Small intestine (tissue), 7 donors: ENCODE measurements at regions not wholly inside any gene's neighbourhood (a gene's known extent, or its start where the extent isn't known, plus 50 kb on each side); places are given as distances from the start of the nearest gene placed in this dataset.
"Not testable (repeated sequence)": the region's sequence is repeated elsewhere in the genome, so short reads cannot be mapped to it uniquely, and the experiment has no call there.

ENCODE experiments used
- DNase-seq, 2 donors: peaks; one replicate each; pipeline versions ENCODE4 v3.0.0 to v3.0.0-alpha.2; 2013
- FAIRE-seq: peaks from 2 replicates; lab custom pipeline; 2012; peaks lifted over from hg19 to GRCh38; lab: Jason Lieb, UNC
- H3K27ac ChIP-seq, 3 donors: one replicate each; pipeline ENCODE4 v1.5.1; 2013; ENCODE audit warnings: low read length in 2 of 3, mild to moderate bottlenecking in 2 of 3, control low read depth in 1 of 3, inconsistent platforms in 1 of 3, low read depth in 1 of 3, moderate library complexity in 1 of 3
- H3K27me3 ChIP-seq, 3 donors: one replicate each; pipeline ENCODE4 v1.6.1; 2013; ENCODE audit warnings: low read length in 3 of 3, inconsistent platforms in 1 of 3; ENCODE audit not compliant: control insufficient read depth in 3 of 3, insufficient read depth in 3 of 3
- H3K36me3 ChIP-seq, 3 donors: one replicate each; pipeline ENCODE4 v1.6.1; 2013; ENCODE audit warnings: low read length in 3 of 3, inconsistent platforms in 1 of 3, low read depth in 1 of 3, mild to moderate bottlenecking in 1 of 3, moderate library complexity in 1 of 3; ENCODE audit not compliant: control insufficient read depth in 3 of 3, insufficient read depth in 2 of 3
- H3K4me1 ChIP-seq, 3 donors: one replicate each; pipeline ENCODE4 v1.6.1; 2013; ENCODE audit warnings: low read length in 2 of 3, inconsistent platforms in 1 of 3, low read depth in 1 of 3, mild to moderate bottlenecking in 1 of 3, moderate library complexity in 1 of 3; ENCODE audit not compliant: control insufficient read depth in 3 of 3, insufficient read depth in 2 of 3
- H3K4me3 ChIP-seq, 3 donors: one replicate each; pipeline ENCODE4 v1.5.1; 2013; ENCODE audit warnings: low read length in 3 of 3, control low read depth in 1 of 3, inconsistent platforms in 1 of 3, low read depth in 1 of 3, mild to moderate bottlenecking in 1 of 3, moderate library complexity in 1 of 3
- H3K9me3 ChIP-seq, 2 donors: one replicate each; pipeline ENCODE4 v1.6.1; 2013; ENCODE audit warnings: low read depth in 1 of 2, low read length in 1 of 2; ENCODE audit not compliant: control insufficient read depth in 2 of 2, insufficient read depth in 1 of 2
- WGBS, 3 donors: extraction: QIAGEN DNeasy Blood & Tissue Kit; methylation state at CpG; one replicate each; pipeline ENCODE4 v1.1.7; 2013; 5-methylcytosine and 5-hydroxymethylcytosine counted together
- donor health status: healthy with polysubstance abuse.
- donor health status: control.
- donor health status: control.
- donor health status: Bipolar disorder and iron deficiency.
- donor health status: healthy.

DNA sequence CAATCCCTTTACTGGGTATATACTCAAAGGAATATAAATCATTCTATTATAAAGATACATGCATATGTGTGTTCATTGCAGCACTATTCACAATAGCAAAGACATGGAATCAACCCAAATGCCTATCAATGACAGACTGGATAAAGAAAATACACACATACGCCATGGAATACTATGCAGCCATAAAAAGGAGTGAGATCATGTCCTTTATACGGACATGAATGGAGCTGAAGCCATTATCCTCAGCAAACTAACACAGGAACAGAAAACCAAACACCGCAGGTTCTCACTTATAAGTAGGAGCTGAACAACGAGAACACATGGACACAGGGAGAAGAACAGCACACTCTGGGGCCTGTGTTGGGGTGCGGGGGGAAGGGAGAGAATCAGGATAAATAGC lies 133.7 kb upstream of the CALCR start:
- not testable (repeated sequence) for H3K9me3 ChIP-seq, DNase-seq, H3K27ac ChIP-seq, H3K4me3 ChIP-seq, H3K36me3 ChIP-seq, H3K4me1 ChIP-seq, H3K27me3 ChIP-seq, FAIRE-seq
- 78 to 86% (median 85%) methylated on average over 5 of the region's 5 CpGs for WGBS, 3 donors

DNA sequence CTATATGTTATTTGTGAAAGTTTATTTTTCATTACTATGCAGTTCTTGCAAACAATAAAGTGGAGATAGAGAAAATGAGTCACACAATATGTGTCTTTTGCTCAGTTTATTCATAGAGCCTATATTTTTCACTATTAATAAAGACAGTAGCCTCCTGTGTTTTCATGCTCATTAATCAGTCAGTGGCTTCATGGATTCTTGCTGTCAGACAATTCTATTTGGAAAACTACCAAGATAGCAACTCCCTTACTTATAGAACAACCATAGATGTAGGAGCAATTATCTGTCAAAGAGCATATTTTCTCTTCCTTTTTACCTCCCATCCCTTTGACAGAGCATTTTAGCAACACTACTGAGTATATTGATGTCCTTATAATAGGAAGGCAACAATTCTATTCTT lies 132.7 kb upstream of the CALCR start:
- FAIRE-seq (no peak), DNase-seq (no peak)

DNA sequence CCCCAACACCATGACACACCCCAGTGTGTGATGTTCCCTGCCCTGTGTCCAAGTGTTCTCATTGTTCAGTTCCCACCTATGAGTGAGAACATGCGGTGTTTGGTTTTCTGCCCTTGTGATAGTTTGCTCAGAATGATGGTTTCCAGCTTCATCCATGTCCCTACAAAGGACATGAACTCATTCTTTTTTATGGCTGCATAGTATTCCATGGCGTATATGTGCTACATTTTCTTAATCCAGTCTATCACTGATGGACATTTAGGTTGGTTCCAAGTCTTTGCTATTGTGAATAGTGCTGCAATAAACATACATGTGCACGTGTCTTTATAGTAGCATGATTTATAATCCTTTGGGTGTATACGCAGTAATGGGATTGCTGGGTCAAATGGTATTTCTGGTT lies 131.6 kb upstream of the CALCR start:
- not testable (repeated sequence) for H3K36me3 ChIP-seq, H3K27ac ChIP-seq, H3K4me1 ChIP-seq, FAIRE-seq, H3K27me3 ChIP-seq, DNase-seq, H3K4me3 ChIP-seq, H3K9me3 ChIP-seq
- WGBS, 3 donors = 73 to 92% (median 79%) methylated on average over 4 of the region's 4 CpGs

More for the DNA sequence above, 132.7 kb upstream of the CALCR start:
- Histone ChIP-seq H3K4me3 (no peak overlapping the region), H3K27ac (no peak overlapping the region), H3K36me3 (no peaks in the 10 kb centered on the region), H3K9me3 (no peaks in the 10 kb centered on the region), H3K27me3 (no peaks in the 10 kb centered on the region), H3K4me1 (no peaks in the 10 kb centered on the region)

DNA sequence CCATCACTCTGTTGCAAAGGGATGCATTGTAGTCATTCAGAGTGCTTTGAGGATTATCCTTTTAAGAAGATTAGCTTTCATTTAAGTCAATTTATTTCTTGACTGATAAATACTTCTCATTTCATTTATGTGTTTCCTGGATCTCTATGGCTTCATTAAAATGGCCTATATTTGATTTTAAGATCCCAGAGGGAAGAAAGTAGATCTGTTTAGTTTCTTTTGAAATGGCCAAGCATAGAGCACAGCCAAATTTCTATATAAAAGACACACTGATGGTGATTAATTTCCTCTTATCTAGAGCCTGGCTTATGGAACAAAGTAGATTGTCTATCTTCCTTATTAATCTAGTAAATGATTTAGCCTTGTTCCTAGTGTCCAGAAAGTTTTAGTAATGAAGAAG lies 129.7 kb upstream of the CALCR start:
- H3K4me3 ChIP-seq = no peak overlapping the region
- FAIRE-seq (no peak), DNase-seq (no peak)
- H3K4me1 ChIP-seq = no peaks in the 10 kb centered on the region
- H3K36me3 ChIP-seq = no peaks in the 10 kb centered on the region
- H3K27me3 ChIP-seq = no peaks in the 10 kb centered on the region
- no peak overlapping the region for H3K27ac ChIP-seq
- H3K9me3 ChIP-seq = no peaks in the 10 kb centered on the region

DNA sequence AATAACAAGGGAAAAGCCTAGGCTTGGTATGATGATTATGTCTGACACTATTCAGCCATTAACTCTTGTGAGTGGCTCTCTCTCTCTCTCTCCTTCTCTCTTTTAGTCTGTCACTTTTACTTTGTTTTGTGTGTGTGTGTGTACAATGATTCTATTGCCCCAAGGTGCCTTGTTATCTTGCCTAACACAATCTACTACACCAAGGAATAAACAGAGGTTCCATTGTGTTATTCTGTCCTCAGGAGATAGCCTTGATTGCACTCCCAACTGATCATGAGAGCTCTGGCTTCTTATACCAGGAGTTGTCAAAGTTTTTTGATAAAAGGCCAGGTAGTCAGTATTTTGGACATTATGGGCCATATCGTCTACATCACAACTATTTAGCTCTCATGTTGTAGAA lies 123.4 kb upstream of the CALCR start:
- H3K36me3 ChIP-seq = no peaks in the 10 kb centered on the region
- H3K4me1 ChIP-seq = no peaks in the 10 kb centered on the region
- no peak for FAIRE-seq
- H3K9me3 ChIP-seq = no peaks in the 10 kb centered on the region
- 68 to 69% (median 69%) methylated on average over 1 of the region's 1 CpG for WGBS, 3 donors
- no peaks in the 10 kb centered on the region for H3K27me3 ChIP-seq
- no peak overlapping the region for H3K27ac ChIP-seq
- DNase-seq = no peak
- no peak overlapping the region for H3K4me3 ChIP-seq

DNA sequence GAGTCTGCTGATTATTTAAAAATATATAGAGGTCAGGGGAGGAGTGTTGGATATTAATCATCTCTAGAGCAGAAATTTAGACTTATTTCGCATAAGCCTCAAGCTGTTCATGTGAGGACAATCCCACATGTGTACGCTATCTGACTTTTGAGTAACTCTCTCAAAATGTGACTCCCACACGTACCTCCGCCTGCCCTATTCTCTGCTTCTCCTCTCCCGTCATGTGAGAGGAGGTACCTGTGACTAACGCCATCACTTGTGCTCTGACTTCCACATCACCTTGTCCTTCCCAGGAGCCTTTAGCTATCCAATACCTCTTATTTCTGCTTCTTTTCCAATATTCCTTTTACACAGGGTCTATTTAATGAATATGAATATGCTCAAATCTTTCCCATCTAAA lies 119.3 kb upstream of the CALCR start:
- Histone ChIP-seq H3K36me3 (no peaks in the 10 kb centered on the region), H3K27ac (no peak overlapping the region), H3K4me3 (no peak overlapping the region), H3K4me1 (no peaks in the 10 kb centered on the region), H3K9me3 (no peaks in the 10 kb centered on the region), H3K27me3 (no peaks in the 10 kb centered on the region)
- WGBS, 3 donors = 85 to 93% (median 85%) methylated on average over 6 of the region's 6 CpGs
- FAIRE-seq = no peak
- no peak for DNase-seq

DNA sequence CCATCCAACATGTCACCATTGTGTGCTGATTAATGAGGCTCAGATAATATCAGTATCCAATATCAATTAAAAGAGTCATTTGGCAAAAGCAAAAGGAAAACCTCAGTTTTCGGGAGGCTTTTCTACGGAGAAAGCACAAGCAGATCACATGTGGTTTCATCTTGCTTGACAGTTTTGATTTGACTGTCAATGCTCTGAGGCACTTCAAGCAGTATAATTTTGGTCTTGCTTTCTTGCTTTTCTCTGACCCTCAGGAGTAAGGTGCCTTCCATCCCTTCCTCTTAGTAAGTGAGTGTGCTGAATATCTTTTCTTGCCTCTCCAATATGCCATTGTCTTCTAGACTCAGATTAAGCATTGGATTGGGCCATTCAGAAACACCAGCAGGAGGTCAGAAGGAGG lies 115.5 kb upstream of the CALCR start:
- FAIRE-seq (no peak), DNase-seq (no peak)
- Histone ChIP-seq H3K27ac (no peak overlapping the region), H3K27me3 (no peaks in the 10 kb centered on the region), H3K4me3 (no peak overlapping the region), H3K36me3 (no peaks in the 10 kb centered on the region), H3K9me3 (no peaks in the 10 kb centered on the region), H3K4me1 (no peaks in the 10 kb centered on the region)
- 55 to 76% (median 70%) methylated on average over 2 of the region's 2 CpGs for WGBS, 3 donors

DNA sequence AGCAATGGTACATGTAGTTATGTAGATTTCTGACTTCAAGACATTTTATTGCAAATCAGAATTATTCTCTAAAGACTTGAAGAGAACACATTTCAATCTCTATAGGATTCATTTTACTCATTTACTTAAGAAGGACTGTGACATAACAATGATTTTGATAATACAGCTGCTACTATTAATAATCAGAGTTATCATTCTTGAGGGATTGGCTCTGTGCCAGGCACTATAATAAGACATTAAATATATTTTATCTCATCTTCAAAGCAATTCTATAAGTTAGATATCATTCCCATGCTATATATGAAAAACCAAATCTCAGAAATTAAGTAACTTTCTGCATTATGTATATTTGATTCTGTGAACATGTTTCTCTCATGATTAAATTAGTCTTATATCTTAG lies 103.7 kb upstream of the CALCR start:
- FAIRE-seq = no peak

DNA sequence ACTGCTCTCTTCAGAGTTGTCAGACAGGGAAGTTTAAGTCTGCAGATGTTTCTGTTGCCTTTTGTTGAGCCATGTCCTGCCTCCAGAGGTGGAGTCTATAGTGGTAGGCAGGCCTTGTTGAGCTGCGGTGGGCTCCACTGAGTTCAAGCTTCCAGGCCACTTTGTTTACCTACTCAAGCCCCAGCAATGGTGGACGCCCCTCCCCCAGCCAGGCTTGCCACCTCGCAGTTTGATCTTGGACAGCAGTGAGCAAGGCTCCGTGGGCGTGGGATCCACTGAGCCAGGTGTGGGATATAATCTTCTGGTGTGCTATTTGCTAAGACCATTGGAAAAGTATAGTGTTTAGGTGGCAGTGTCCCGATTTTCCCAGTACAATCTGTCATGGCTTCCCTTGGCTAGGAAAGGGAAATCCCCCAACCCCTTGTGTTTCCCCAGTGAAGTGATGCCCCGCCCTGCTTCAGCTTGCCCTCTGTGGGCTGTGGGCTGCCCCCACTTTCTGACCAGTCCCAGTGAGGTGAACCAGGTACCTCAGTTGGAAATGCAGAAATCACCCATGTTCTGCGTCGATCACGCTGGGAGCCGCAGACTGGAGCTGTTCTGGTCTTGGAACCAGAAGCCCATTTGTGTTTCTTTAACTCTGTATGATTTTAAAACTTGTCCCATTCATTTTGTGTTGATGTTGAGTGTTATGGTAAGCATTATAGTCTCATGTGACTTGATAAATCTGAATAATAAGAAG lies 89.2 kb upstream of the CALCR start:
- H3K27ac ChIP-seq = no peak overlapping the region
- H3K9me3 ChIP-seq = no peaks in the 10 kb centered on the region
- H3K27me3 ChIP-seq = no peaks in the 10 kb centered on the region
- DNase-seq = no peak
- H3K4me1 ChIP-seq = no peaks in the 10 kb centered on the region
- 84 to 89% (median 84%) methylated on average over 11 of the region's 11 CpGs for WGBS, 3 donors
- H3K36me3 ChIP-seq = no peaks in the 10 kb centered on the region
- H3K4me3 ChIP-seq = no peak overlapping the region
- no peak for FAIRE-seq

More for the DNA sequence above, 103.7 kb upstream of the CALCR start:
- Histone ChIP-seq H3K4me1 (no peaks in the 10 kb centered on the region), H3K4me3 (no peak overlapping the region), H3K36me3 (no peaks in the 10 kb centered on the region), H3K27me3 (no peaks in the 10 kb centered on the region), H3K9me3 (no peaks in the 10 kb centered on the region), H3K27ac (no peak overlapping the region)
- no peak for DNase-seq
